ENCODE measurements at regions not wholly inside any gene's neighbourhood (a gene's known extent, or its start where the extent isn't known, plus 50 kb on each side); places are given as distances from the start of the nearest gene placed in this dataset.

GRCh38 chr21:24255591-24255990, 1351.7 kb downstream of the MRPL39 start:
- peaks cover 34% of the 10 kb centered on the region for H3K9me3 Mint-ChIP-seq

GRCh38 chr21:24225431-24225830, 1381.8 kb downstream of the MRPL39 start:
- no peaks in the 10 kb centered on the region for H3K4me1 Mint-ChIP-seq
- no peak overlapping the region for H3K4me3 Mint-ChIP-seq
- H3K9me3 Mint-ChIP-seq, result peaks cover 46% of the 10 kb centered on the region
- no peaks in the 10 kb centered on the region for H3K27me3 Mint-ChIP-seq (ENCODE audit: low read depth)
- DNase-seq (ENCODE audit: low spot score in 2 of 2, unreplicated experiment in 2 of 2), result no peak
- no peak for TF ChIP-seq CTCF (IDR thresholded peaks at IDR 0.05; ENCODE audit: unreplicated experiment)
- H3K36me3 Mint-ChIP-seq, result no peaks in the 10 kb centered on the region
- H3K27ac Mint-ChIP-seq, result no peak overlapping the region

More at GRCh38 chr21:24255591-24255990, 1351.7 kb downstream of the MRPL39 start:
- DNase-seq (ENCODE audit: low spot score in 2 of 2, unreplicated experiment in 2 of 2), result no peak
- no peaks in the 10 kb centered on the region for H3K27me3 Mint-ChIP-seq (ENCODE audit: low read depth)
- no peaks in the 10 kb centered on the region for H3K36me3 Mint-ChIP-seq
- TF ChIP-seq CTCF (IDR thresholded peaks at IDR 0.05; ENCODE audit: unreplicated experiment), result no peak
- H3K4me1 Mint-ChIP-seq, result no peaks in the 10 kb centered on the region
- H3K4me3 Mint-ChIP-seq, result no peak overlapping the region
- no peak overlapping the region for H3K27ac Mint-ChIP-seq

- Mint-ChIP-seq H3K36me3 (no peaks in the 10 kb centered on the region), H3K4me1 (no peaks in the 10 kb centered on the region), H3K27ac (no peak overlapping the region), H3K27me3 (ENCODE audit: low read depth) (no peaks in the 10 kb centered on the region), H3K9me3 (peaks cover 43% of the 10 kb centered on the region), H3K4me3 (no peak overlapping the region)
- DNase-seq (ENCODE audit: low spot score in 2 of 2, unreplicated experiment in 2 of 2), result no peak
- TF ChIP-seq CTCF (IDR thresholded peaks at IDR 0.05; ENCODE audit: unreplicated experiment), result no peak
Observed at GRCh38 chr21:24224422-24224821, 1382.9 kb downstream of the MRPL39 start.

GRCh38 chr21:24223624-24224023, 1383.7 kb downstream of the MRPL39 start:
- TF ChIP-seq CTCF (IDR thresholded peaks at IDR 0.05; ENCODE audit: unreplicated experiment), result no peak
- H3K4me3 Mint-ChIP-seq, result no peak overlapping the region
- peaks cover 37% of the 10 kb centered on the region for H3K9me3 Mint-ChIP-seq
- H3K27ac Mint-ChIP-seq, result no peak overlapping the region
- H3K27me3 Mint-ChIP-seq (ENCODE audit: low read depth), result no peaks in the 10 kb centered on the region
- DNase-seq (ENCODE audit: low spot score in 2 of 2, unreplicated experiment in 2 of 2), result no peak
- no peaks in the 10 kb centered on the region for H3K4me1 Mint-ChIP-seq
- no peaks in the 10 kb centered on the region for H3K36me3 Mint-ChIP-seq

- H3K27me3 Mint-ChIP-seq (ENCODE audit: low read depth), result no peaks in the 10 kb centered on the region
- no peak for TF ChIP-seq CTCF (IDR thresholded peaks at IDR 0.05; ENCODE audit: unreplicated experiment)
- H3K36me3 Mint-ChIP-seq, result no peaks in the 10 kb centered on the region
- H3K27ac Mint-ChIP-seq, result no peak overlapping the region
- no peak for DNase-seq (ENCODE audit: low spot score in 2 of 2, unreplicated experiment in 2 of 2)
- H3K4me1 Mint-ChIP-seq, result no peaks in the 10 kb centered on the region
- H3K9me3 Mint-ChIP-seq, result peaks cover 30% of the 10 kb centered on the region
- no peak overlapping the region for H3K4me3 Mint-ChIP-seq
Observed at GRCh38 chr21:24222676-24223075, 1384.6 kb downstream of the MRPL39 start.

GRCh38 chr21:24220446-24220845, 1386.8 kb downstream of the MRPL39 start:
- no peaks in the 10 kb centered on the region for H3K27me3 Mint-ChIP-seq (ENCODE audit: low read depth)
- no peak for DNase-seq (ENCODE audit: low spot score in 2 of 2, unreplicated experiment in 2 of 2)
- peaks cover 26% of the 10 kb centered on the region for H3K9me3 Mint-ChIP-seq
- H3K4me1 Mint-ChIP-seq, result no peaks in the 10 kb centered on the region
- H3K27ac Mint-ChIP-seq, result no peak overlapping the region
- no peaks in the 10 kb centered on the region for H3K36me3 Mint-ChIP-seq
- no peak overlapping the region for H3K4me3 Mint-ChIP-seq
- TF ChIP-seq CTCF (IDR thresholded peaks at IDR 0.05; ENCODE audit: unreplicated experiment), result no peak

Data from mesothelial cell of epicardium (in vitro differentiated cells).